NCI-H510A (cell line): ENCODE measurements at regions not wholly inside any gene's neighbourhood (a gene's known extent, or its start where the extent isn't known, plus 50 kb on each side); places are given as distances from the start of the nearest gene placed in this dataset.

Source experiments
- DNase-seq: peaks from one replicate; lab custom pipeline; 2025; lab: John Stamatoyannopoulos, UW

- no peak for DNase-seq
Observed at GRCh38 chr4:159500861-159501260, 398.0 kb downstream of the RAPGEF2 start.

GRCh38 chr4:159503236-159504008, 400.5 kb downstream of the RAPGEF2 start:
- no peak for DNase-seq

GRCh38 chr4:159504684-159505083, 401.8 kb downstream of the RAPGEF2 start:
- DNase-seq: no peak

- no peak for DNase-seq
Observed at GRCh38 chr4:159505266-159505975, 402.5 kb downstream of the RAPGEF2 start.

GRCh38 chr4:159506801-159507517, 404.1 kb downstream of the RAPGEF2 start:
- DNase-seq: no peak

- DNase-seq: no peak
Observed at GRCh38 chr4:159508917-159509500, 406.1 kb downstream of the RAPGEF2 start.

GRCh38 chr4:159512348-159512747, 409.5 kb downstream of the RAPGEF2 start:
- no peak for DNase-seq

GRCh38 chr4:159515314-159516025, 412.6 kb downstream of the RAPGEF2 start:
- DNase-seq: no peak

- DNase-seq: no peak
Observed at GRCh38 chr4:159516556-159517140, 413.8 kb downstream of the RAPGEF2 start.

- no peak for DNase-seq
Observed at GRCh38 chr4:159520074-159520473, 417.2 kb downstream of the RAPGEF2 start.

- DNase-seq: no peak
Observed at GRCh38 chr4:159526172-159526571, 423.3 kb downstream of the RAPGEF2 start.

GRCh38 chr4:159534655-159535054, 431.8 kb downstream of the RAPGEF2 start:
- no peak for DNase-seq

GRCh38 chr4:159538556-159538955, 435.7 kb downstream of the RAPGEF2 start:
- no peak for DNase-seq

GRCh38 chr4:159540038-159540437, 437.2 kb downstream of the RAPGEF2 start:
- no peak for DNase-seq

GRCh38 chr4:159540501-159540900, 437.6 kb downstream of the RAPGEF2 start:
- no peak for DNase-seq

GRCh38 chr4:159541143-159541542, 438.3 kb downstream of the RAPGEF2 start:
- no peak for DNase-seq

- no peak for DNase-seq
Observed at GRCh38 chr4:159542296-159542695, 439.4 kb downstream of the RAPGEF2 start.

GRCh38 chr4:159543831-159544230, 441.0 kb downstream of the RAPGEF2 start:
- DNase-seq: no peak

- no peak for DNase-seq
Observed at GRCh38 chr4:159545556-159545955, 442.7 kb downstream of the RAPGEF2 start.

GRCh38 chr4:159547645-159548308, 444.9 kb downstream of the RAPGEF2 start:
- no peak for DNase-seq

GRCh38 chr4:159549098-159549518, 446.2 kb downstream of the RAPGEF2 start:
- no peak for DNase-seq
